Stimulated activated CD8-positive, alpha-beta memory T cell treated with anti-CD3 and anti-CD28 coated beads, Interleukin-4, amount 100 ng/mL, for 1 hour (primary cell): ENCODE measurements at regions not wholly inside any gene's neighbourhood (a gene's known extent, or its start where the extent isn't known, plus 50 kb on each side); places are given as distances from the start of the nearest gene placed in this dataset.

Source experiments
- DNase-seq, 2 donors: peaks; one replicate each; pipeline ENCODE4 v3.0.0-alpha.2; 2020; ENCODE audit warnings: low read depth in 2 of 2, low spot score in 1 of 2

- no peak for DNase-seq
Observed at GRCh38 chr3:193825617-193826016, 232.6 kb downstream of the OPA1 start.

- DNase-seq: no peak
Observed at GRCh38 chr3:193826159-193826795, 233.3 kb downstream of the OPA1 start.

- DNase-seq: no peak
Observed at GRCh38 chr3:193827040-193827669, 234.1 kb downstream of the OPA1 start.

DNA sequence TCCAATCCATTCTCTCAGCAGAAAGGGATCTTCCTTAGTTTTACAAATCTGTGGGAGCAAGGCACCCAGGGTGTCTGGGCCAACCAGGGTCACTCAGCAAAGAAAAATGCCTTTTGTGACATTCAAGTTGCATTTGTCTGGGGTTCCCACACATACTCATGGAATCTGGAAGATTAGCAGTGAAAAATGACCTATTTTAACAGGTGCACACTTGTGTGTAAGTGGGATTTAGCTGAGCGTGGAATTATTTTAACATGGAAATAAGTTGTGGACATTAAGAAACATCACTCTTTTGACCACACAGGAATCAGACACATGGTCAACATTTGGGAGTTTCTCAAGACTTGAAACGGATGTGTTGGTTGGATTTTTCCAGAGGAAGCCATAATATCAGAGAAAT is 234.9 kb downstream of the OPA1 start:
- no peak for DNase-seq

GRCh38 chr3:193828477-193828876 is 235.5 kb downstream of the OPA1 start:
- DNase-seq: no peak

- no peak for DNase-seq
Observed at GRCh38 chr3:193829781-193830180, 236.8 kb downstream of the OPA1 start.

DNA sequence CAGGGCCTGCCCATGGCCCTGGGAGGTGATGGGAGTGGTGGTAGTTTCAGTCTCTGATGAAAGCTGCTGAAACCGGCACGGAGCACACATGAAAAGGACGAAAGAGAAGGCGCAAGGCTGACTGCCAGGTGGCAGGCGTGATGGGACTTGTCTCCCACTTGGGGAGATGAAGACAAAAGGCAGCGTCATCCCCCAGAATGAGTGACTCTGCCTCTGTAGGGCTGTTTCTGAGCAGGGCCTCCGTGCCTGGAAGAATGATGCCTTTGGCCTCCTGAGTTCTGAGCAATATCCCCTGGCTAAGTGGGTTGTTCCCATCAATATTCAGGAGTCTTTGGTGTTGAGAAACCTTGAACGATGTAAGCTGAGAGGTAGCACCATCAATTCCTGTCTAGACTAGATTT is 237.8 kb downstream of the OPA1 start:
- DNase-seq: no peak

GRCh38 chr3:193831495-193832455 is 238.8 kb downstream of the OPA1 start:
- no peak for DNase-seq

DNA sequence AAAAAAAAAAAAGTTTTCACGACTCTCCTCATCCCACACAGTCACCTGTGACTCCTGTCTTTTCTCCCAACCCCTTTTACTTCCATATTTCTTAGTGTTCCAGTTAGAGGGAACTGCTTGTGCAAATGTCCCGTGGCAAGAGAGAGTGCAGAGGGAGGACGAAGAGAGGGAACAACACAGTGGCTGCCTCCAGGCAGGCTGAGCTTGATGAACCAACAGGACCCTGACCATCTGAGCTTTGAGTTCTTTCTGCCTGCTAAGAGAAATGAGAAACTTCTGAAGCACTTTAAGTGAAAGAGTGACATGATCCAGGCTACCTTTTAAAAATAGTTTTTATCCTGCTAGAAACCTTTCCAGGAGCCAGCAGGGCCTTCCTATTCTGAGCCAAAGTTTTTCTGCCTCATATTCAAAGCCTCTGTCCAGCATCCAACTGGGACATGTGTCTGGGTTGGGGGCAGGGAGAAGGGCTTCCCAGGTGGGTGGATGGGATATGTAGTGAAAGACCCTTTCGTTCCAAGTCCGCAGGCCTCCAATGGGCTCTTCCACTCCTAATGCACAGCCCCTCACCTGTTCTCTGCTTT is 239.9 kb downstream of the OPA1 start:
- DNase-seq: no peak

- no peak for DNase-seq
Observed at GRCh38 chr3:193833592-193833991, 240.6 kb downstream of the OPA1 start.

- DNase-seq: no peak
Observed at GRCh38 chr3:193835414-193835813, 242.4 kb downstream of the OPA1 start.

- no peak for DNase-seq
Observed at GRCh38 chr3:193836511-193836910, 243.5 kb downstream of the OPA1 start.

DNA sequence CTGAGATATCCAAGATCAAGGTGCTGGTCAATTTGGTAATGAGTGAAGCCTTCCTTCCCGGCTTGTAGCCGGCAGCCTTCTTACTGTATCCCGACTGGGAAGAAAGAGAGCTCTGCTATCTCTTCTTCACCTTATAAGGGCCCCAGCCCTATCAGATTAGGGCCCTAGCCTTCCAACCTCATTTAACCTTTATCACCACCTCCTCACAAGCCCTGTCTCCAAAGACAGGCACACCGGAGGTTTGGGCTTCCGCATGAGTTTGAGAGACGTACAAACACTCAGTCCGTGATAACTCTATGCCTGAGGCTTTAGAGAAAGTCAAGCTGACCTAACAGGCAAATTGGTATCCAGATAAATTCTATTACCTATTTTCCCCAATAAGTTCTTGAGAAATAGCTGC is 243.9 kb downstream of the OPA1 start:
- DNase-seq: no peak

DNA sequence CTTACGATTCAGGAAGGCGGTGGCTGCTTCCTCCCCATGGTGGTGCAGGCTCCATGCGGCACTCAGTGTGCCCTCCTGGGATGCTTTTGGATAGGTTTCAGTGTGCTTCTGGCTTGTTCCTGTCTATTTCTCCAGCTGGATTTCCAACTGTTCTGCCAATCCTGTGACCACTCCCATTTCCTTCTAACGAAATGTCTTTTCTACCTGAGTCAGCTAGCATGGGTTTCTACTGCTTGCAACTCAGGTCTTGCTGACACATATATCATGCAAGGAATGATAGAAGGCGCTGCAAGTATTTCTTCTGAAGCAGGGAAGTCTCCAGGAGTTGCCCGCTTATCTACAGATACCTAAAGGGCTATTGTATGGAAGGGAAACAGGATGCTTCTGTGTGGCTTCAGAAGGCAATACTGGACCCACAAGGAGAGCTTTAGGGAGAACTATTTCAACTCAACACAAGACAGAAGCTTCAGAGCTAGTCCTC is 244.4 kb downstream of the OPA1 start:
- no peak for DNase-seq

DNA sequence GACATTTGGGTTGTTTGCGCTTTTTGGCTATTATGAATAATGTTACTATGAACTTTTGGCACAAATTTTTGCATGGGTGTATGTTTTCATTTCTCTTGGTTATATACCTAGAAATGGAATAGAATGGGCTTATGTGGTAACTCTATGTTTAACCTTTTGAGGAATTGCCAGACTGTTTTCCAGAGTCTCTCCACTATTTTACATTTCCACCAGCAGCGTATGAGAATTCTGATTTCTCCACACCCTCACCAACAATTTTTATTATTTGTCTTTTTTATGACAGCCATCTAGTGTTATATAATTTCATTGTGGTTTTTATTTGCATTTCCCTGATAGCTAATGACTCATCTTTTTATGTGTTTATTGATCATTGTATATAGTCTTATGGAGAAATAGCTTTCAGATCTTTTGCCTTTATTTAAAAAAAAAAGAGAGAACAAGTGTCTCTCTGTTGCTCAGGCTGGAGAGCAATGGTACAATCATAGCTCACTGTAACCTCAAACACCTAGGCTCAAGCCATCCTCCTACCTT is 247.2 kb downstream of the OPA1 start:
- no peak for DNase-seq

- DNase-seq: no peak
Observed at GRCh38 chr3:193841581-193841980, 248.6 kb downstream of the OPA1 start.

DNA sequence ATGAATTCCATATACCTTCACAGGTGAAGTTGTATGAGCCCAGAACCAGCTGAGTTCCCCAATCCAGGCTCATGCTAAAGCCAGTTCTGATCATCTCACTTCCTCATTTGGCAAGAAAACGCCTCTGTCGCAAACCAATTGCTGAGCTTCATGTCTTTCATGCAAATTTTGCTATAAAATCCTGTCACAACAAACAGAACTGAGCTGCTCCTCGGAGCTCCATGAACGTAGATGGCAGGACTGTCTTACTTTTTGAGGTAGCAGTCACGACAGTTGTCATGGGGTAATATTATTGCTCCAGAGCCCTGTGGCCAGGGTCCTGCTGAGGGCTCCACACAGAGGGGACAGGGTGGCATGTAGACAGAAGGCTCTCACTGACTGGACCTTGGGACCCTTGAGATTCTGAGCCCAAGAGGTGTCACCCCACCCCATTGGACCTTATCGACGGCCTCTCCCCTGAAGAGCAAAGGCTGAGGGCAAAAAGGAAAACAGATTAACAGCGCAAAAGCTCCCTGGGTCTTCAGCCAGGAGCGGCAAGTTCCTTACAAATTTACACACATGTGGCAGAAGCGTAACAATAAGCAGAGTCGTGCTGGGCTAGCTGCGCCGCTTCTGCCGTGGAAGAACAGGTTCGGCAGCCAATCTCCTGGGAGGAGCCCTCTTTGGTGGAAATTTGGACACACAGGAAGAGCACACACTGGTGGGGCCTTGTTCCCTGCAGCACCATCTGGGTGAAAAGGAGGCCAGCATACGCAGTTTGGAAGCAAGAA is 249.2 kb downstream of the OPA1 start:
- no peak for DNase-seq

- no peak for DNase-seq
Observed at GRCh38 chr3:193842832-193843473, 249.9 kb downstream of the OPA1 start.

DNA sequence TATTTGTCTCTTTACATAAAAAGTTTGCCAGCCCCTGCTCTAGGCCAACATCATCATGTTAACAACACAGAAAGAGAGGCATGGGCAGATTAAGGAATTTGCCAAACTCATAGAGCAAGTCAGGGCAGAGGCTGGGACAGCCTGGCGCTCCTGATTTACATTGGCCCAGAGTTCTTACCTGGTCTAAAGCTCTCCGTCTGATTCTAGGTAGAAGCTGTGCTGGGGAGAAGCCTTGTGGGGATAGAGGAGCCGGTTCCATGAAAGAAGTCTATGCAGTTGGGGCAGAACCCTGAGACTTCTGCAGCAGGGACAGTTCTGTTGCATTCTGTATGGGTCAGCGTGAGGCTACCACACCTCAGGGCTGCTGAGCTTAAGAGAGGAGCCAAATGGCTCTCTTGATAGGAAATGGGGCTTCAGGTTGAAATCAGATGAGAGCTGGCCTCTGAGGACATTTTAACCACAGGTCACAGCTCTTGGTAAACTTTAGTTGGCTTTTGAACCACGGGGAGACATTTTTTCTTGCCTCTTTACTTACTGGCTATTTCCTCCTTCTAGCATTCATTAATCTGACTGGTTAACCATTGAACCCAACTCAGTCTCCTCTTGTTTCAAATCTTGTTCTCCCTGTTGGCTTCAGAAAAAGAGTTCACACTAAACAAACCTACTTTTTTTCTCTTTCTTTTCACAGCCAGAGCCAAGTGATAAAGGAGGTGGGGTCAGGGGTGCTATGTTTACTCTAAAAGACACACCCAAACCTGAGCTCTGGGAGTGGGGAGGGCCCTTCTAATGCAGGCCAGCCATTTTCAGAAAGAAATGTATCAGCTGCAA is 250.7 kb downstream of the OPA1 start:
- DNase-seq: no peak
